ENCODE measurements at regions not wholly inside any gene's neighbourhood (a gene's known extent, or its start where the extent isn't known, plus 50 kb on each side); places are given as distances from the start of the nearest gene placed in this dataset.

- DNase-seq (ENCODE audit: low read depth): no peak
- no peak for TF ChIP-seq CTCF (conservative IDR thresholded peaks at IDR 0.05; ENCODE audit: low read depth, low read length)
- H3K4me3 ChIP-seq (ENCODE audit: low read depth, low read length): no peak overlapping the region
Measured at GRCh38 chr12:34334953-34335743, 312.9 kb downstream of the ALG10 start.

DNA sequence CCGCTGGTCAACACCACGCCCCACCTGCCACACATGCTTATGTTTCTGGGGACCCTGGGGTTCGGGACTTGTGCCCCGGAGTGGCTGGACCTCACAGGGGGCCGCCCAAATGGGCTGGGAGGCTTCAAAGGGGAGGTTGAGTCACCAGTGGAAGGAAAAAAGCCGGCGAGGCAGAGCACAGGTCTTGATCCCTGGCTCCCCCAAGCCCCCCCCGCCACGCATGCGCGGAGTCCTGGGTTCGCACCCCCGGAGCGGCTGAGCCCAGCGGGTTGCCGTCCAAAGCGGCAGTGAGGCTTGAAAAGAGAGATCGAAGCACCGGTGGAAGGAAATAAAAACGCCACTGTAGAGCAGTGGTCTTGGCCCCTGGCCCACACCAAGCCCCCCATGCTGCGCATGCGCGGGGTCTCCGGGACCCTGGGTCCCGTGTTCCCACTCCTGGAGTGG lies 313.5 kb downstream of the ALG10 start:
- H3K4me3 ChIP-seq (ENCODE audit: low read depth, low read length): no peak overlapping the region
- TF ChIP-seq CTCF (conservative IDR thresholded peaks at IDR 0.05; ENCODE audit: low read depth, low read length): no peak
- DNase-seq (ENCODE audit: low read depth): no peak

DNA sequence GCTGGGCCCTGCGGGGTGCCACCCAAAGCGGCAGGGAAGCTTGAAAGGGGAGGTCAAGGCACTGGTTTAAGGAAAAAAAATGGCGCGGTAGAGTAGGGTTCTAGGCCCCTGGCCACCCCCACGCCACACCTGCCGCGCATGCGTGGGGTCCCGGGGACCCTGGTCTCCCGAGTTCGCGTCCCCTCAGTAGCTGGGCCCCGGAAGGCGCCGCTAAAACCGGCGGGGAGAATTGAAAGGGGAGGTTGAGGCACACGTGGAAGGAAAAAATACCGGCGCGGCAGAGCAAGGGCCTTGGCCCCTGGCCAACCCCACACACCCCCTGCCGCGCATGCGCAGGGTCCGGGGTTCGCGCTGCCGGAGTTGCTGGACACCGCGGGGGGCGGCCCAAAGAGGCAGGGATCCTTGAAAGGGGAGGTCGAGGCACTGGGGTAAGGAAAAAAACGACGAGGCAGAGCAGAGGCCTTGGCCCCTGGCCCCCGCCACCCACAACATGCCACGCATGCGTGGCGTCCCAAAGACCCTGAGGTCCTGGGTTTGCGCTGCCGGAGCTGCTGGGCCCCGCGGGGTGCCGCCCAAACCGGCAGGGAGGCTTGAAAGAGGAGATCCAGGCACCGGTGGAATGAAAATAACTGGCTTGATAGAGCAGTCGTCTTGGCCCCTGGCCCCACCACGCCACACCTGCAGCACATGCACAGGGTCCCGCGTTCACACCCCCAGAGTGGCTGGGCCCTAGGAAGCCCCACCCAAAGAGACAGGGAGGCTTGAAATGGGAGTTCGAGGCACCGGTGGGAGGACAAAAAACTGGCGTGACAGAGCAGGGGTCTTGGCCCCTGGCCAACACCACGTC lies 314.5 kb downstream of the ALG10 start:
- H3K4me3 ChIP-seq (ENCODE audit: low read depth, low read length): no peak overlapping the region
- no peak for DNase-seq (ENCODE audit: low read depth)
- no peak for TF ChIP-seq CTCF (conservative IDR thresholded peaks at IDR 0.05; ENCODE audit: low read depth, low read length)

- DNase-seq (ENCODE audit: low read depth): no peak
- TF ChIP-seq CTCF (conservative IDR thresholded peaks at IDR 0.05; ENCODE audit: low read depth, low read length): no peak
- no peak overlapping the region for H3K4me3 ChIP-seq (ENCODE audit: low read depth, low read length)
Measured at GRCh38 chr12:34338751-34339150, 316.5 kb downstream of the ALG10 start.

GRCh38 chr12:34339922-34340321 lies 317.6 kb downstream of the ALG10 start:
- DNase-seq (ENCODE audit: low read depth): no peak
- TF ChIP-seq CTCF (conservative IDR thresholded peaks at IDR 0.05; ENCODE audit: low read depth, low read length): no peak
- H3K4me3 ChIP-seq (ENCODE audit: low read depth, low read length): no peak overlapping the region

DNA sequence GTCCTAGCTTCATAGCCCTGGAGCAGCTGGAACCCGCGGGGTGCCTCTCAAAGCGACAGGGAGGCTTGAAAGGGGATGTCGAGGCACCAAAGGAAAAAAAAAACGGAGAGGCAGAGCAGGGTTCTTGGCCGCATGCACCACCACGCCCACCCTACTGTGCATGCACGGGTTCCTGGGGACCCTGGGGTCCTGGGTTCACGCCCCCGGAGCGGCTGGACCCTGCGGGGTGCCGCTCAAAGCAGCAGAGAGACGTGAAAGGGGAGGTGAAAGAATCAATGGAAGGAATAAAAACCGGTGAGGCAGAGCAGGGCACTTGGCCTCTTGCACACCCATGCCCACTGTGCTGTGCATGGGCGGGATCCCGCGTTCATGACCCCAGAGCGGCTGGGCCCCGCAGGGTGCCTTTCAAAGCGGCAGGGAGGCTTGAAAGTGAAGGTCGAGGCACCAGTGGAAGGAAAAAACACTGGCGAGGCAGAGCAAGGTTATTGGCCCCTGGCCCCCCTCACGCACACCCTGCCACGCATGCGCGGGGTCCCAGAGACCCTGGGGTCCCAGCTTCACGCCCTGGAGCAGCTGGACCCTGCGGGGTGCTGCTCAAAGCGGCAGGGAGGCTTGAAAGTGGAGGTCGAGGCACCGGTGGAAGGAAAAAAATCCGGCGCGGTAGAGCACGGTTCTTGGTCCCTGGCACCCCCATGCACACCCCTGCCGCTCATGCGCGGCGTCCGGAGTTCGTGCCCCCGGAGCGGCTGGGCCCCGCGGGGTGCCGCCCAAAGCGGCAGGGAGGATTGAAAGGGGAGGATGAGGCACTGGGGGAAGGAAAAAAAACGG lies 318.5 kb downstream of the ALG10 start:
- DNase-seq (ENCODE audit: low read depth): no peak
- no peak for TF ChIP-seq CTCF (conservative IDR thresholded peaks at IDR 0.05; ENCODE audit: low read depth, low read length)

More for the DNA sequence above, 318.5 kb downstream of the ALG10 start:
- no peak overlapping the region for H3K4me3 ChIP-seq (ENCODE audit: low read depth, low read length)
